IgD-negative memory B cell (primary cell): ENCODE measurements at regions not wholly inside any gene's neighbourhood (a gene's known extent, or its start where the extent isn't known, plus 50 kb on each side); places are given as distances from the start of the nearest gene placed in this dataset.
"Not testable (repeated sequence)": the region's sequence is repeated elsewhere in the genome, so short reads cannot be mapped to it uniquely, and the experiment has no call there.

Experiments used
- H3K27ac Mint-ChIP-seq, 3 donors: one replicate each; pipeline ENCODE4 v1.8.0; 2020 to 2022; ENCODE audit warnings: mild to moderate bottlenecking in 3 of 3, mixed read lengths in 3 of 3, moderate library complexity in 1 of 3
- H3K27me3 Mint-ChIP-seq: one replicate; pipeline ENCODE4 v1.8.0; 2021; ENCODE audit warnings: mixed read lengths
- H3K36me3 Mint-ChIP-seq: one replicate; pipeline ENCODE4 v1.8.0; 2020; ENCODE audit warnings: mild to moderate bottlenecking, mixed read lengths
- H3K4me1 Mint-ChIP-seq, 3 donors: one replicate each; pipeline ENCODE4 v1.8.0; 2020 to 2022; ENCODE audit warnings: mixed read lengths in 3 of 3, mild to moderate bottlenecking in 1 of 3
- H3K4me3 Mint-ChIP-seq, 4 donors: one replicate each; pipeline ENCODE4 v1.8.0; 2020 to 2022; ENCODE audit warnings: mild to moderate bottlenecking in 4 of 4, mixed read lengths in 4 of 4, moderate library complexity in 3 of 4
- H3K9me3 Mint-ChIP-seq, 3 donors: one replicate each; pipeline ENCODE4 v1.8.0; 2020 to 2021; ENCODE audit warnings: mixed read lengths in 3 of 3, mild to moderate bottlenecking in 1 of 3

- H3K27me3 Mint-ChIP-seq: peaks cover 3% of the 10 kb centered on the region
- no peak overlapping the region for H3K27ac Mint-ChIP-seq
- H3K4me1 Mint-ChIP-seq: no peaks in the 10 kb centered on the region
- H3K9me3 Mint-ChIP-seq: peaks cover 0 to 3% (median 0%) of the 10 kb centered on the region in 3 donors
- no peaks in the 10 kb centered on the region for H3K36me3 Mint-ChIP-seq
- H3K4me3 Mint-ChIP-seq: no peak overlapping the region
These were observed 126.7 kb downstream of the MTHFS start for GRCh38 chr15:79769933-79770759.

GRCh38 chr15:79773128-79773527, 123.7 kb downstream of the MTHFS start:
- Mint-ChIP-seq H3K36me3 (peaks cover 3% of the 10 kb centered on the region), H3K4me1 (no peaks in the 10 kb centered on the region), H3K4me3 (no peak overlapping the region), H3K27ac (no peak overlapping the region), H3K9me3 (no peaks in the 10 kb centered on the region), H3K27me3 (peaks cover 2% of the 10 kb centered on the region)

- Mint-ChIP-seq H3K36me3 (peaks cover 3% of the 10 kb centered on the region), H3K4me3 (no peak overlapping the region), H3K4me1 (peaks cover 0 to 2% (median 2%) of the 10 kb centered on the region in 3 donors), H3K27me3 (peaks cover 2% of the 10 kb centered on the region), H3K27ac (no peak overlapping the region), H3K9me3 (no peaks in the 10 kb centered on the region)
These were observed 121.0 kb downstream of the MTHFS start for GRCh38 chr15:79775821-79776220.

- H3K4me1 Mint-ChIP-seq: peaks cover 0 to 2% (median 2%) of the 10 kb centered on the region in 3 donors
- H3K9me3 Mint-ChIP-seq: peaks cover 7 to 17% (median 14%) of the 10 kb centered on the region in 3 donors
- H3K36me3 Mint-ChIP-seq: peaks cover 6% of the 10 kb centered on the region
- peaks cover 7% of the 10 kb centered on the region for H3K27me3 Mint-ChIP-seq
- H3K27ac Mint-ChIP-seq: no peak overlapping the region
- no peak overlapping the region for H3K4me3 Mint-ChIP-seq
These were observed 118.9 kb downstream of the MTHFS start for GRCh38 chr15:79777916-79778315.

- H3K36me3 Mint-ChIP-seq: peaks cover 6% of the 10 kb centered on the region
- peaks cover 9 to 23% (median 17%) of the 10 kb centered on the region in 3 donors for H3K9me3 Mint-ChIP-seq
- H3K4me3 Mint-ChIP-seq: no peak overlapping the region
- peaks cover 7% of the 10 kb centered on the region for H3K27me3 Mint-ChIP-seq
- no peak overlapping the region for H3K27ac Mint-ChIP-seq
- peaks cover 0 to 2% (median 2%) of the 10 kb centered on the region in 3 donors for H3K4me1 Mint-ChIP-seq
These were observed 118.3 kb downstream of the MTHFS start for GRCh38 chr15:79778378-79778990.

- Mint-ChIP-seq H3K4me3 (no peak overlapping the region), H3K27me3 (peaks cover 11% of the 10 kb centered on the region), H3K9me3 (peaks cover 9 to 26% (median 23%) of the 10 kb centered on the region in 3 donors), H3K36me3 (peaks cover 6% of the 10 kb centered on the region), H3K4me1 (peaks cover 0 to 2% (median 2%) of the 10 kb centered on the region in 3 donors), H3K27ac (no peak overlapping the region)
These were observed 117.1 kb downstream of the MTHFS start for GRCh38 chr15:79779746-79780145.

- not testable (repeated sequence) for H3K4me3 Mint-ChIP-seq, H3K36me3 Mint-ChIP-seq, H3K27ac Mint-ChIP-seq, H3K4me1 Mint-ChIP-seq
- H3K9me3 Mint-ChIP-seq: peaks cover 9 to 26% (median 26%) of the 10 kb centered on the region in 3 donors
- peaks cover 18% of the 10 kb centered on the region for H3K27me3 Mint-ChIP-seq
These were observed 114.5 kb downstream of the MTHFS start for GRCh38 chr15:79782307-79782706.
